ENCODE measurements at regions not wholly inside any gene's neighbourhood (a gene's known extent, or its start where the extent isn't known, plus 50 kb on each side); places are given as distances from the start of the nearest gene placed in this dataset.

- TF ChIP-seq POLR2AphosphoS5 (IDR thresholded peaks at IDR 0.05; ENCODE audit: borderline replicate concordance, low read depth, low read length) (no peak), EZH2 (IDR thresholded peaks at IDR 0.05) (no peak), FOXP2 (optimal IDR thresholded peaks at IDR 0.05; ENCODE audit: control extremely low read depth, extremely low read length, insufficient read depth) (no peak)
Observed at GRCh38 chrX:97845451-97845850, 961.7 kb downstream of the RPA4 start.
